Peyer's patch (tissue), 4 donors: ENCODE measurements at regions not wholly inside any gene's neighbourhood (a gene's known extent, or its start where the extent isn't known, plus 50 kb on each side); places are given as distances from the start of the nearest gene placed in this dataset.

Source experiments
- CTCF ChIP-seq, 6 experiments: fragments of 450-650 bp in 4 of 6; fragments of 200-600 bp in 2 of 6; sonication (generic) in 1 of 6; IDR thresholded peaks; one replicate each; pipeline ENCODE4 v1.5.1; 2017 to 2019; ENCODE audit warnings: antibody characterized with exemption in 6 of 6, mild to moderate bottlenecking in 3 of 6, moderate library complexity in 1 of 6
- POLR2A ChIP-seq, 2 donors: fragments of 450-650 bp; IDR thresholded peaks; one replicate each; pipeline ENCODE4 v1.5.1; 2017; ENCODE audit warnings: antibody characterized with exemption in 2 of 2, mild to moderate bottlenecking in 2 of 2, moderate library complexity in 2 of 2

- TF ChIP-seq CTCF (IDR thresholded peaks at IDR 0.05) (no peak), POLR2A (IDR thresholded peaks at IDR 0.05) (no peak)
These were observed 158.6 kb upstream of the DLX2 start for GRCh38 chr2:172261292-172261691.
